IMR-90 (cell line): ENCODE measurements at regions not wholly inside any gene's neighbourhood (a gene's known extent, or its start where the extent isn't known, plus 50 kb on each side); places are given as distances from the start of the nearest gene placed in this dataset.

Experiments
- ATAC-seq: fragments of 200-7000 bp; cut with Tn5 transposase; 2 replicates; pipeline ENCODE4 v1.9.1; 2020; ENCODE audit warnings: low read depth, mild to moderate bottlenecking, moderate library complexity
- BruUV-seq: library from RNA; stranded (reverse); fragments of 400-500 nt; replicated peaks from 2 replicates; lab custom pipeline; 2021; lab: Mats Ljungman, UMichigan
- CTCF ChIA-PET: fragments of 300-600 bp; formaldehyde crosslinking; extraction: SDS; loops from one replicate; lab custom pipeline; 2021; ENCODE audit warnings: antibody characterized with exemption; lab: Yijun Ruan, JAX
- POLR2A ChIA-PET: fragments of 300-600 bp; sonication (Branson Sonifier 250); formaldehyde crosslinking; loops from one replicate; lab custom pipeline; 2022; ENCODE audit warnings: antibody characterized with exemption; ENCODE audit not compliant: unreplicated experiment; lab: Charles Lee
- DNase-seq: peaks from one replicate; pipeline ENCODE4 v3.0.0; 2013
- H2AFZ ChIP-seq: replicated peaks from 2 replicates; pipeline ENCODE3; 2013; ENCODE audit warnings: low read length, mild to moderate bottlenecking; ENCODE audit not compliant: poor library complexity
- H2AK5ac ChIP-seq: 2 replicates; pipeline ENCODE4 v1.6.1; 2013; ENCODE audit warnings: low read depth, low read length, inconsistent platforms
- H2AK9ac ChIP-seq: replicated peaks from 2 replicates; pipeline ENCODE3; 2013; ENCODE audit warnings: mild to moderate bottlenecking, low read depth, low read length, moderate library complexity; ENCODE audit not compliant: poor library complexity
- H2BK120ac ChIP-seq: 2 replicates; pipeline ENCODE4 v1.6.1; 2013; ENCODE audit warnings: low read depth, low read length, inconsistent platforms
- H2BK15ac ChIP-seq: 3 replicates; pipeline ENCODE4 v1.6.1; 2013; ENCODE audit warnings: low read depth, low read length, inconsistent platforms
- H2BK20ac ChIP-seq: 2 replicates; pipeline ENCODE4 v1.6.1; 2013; ENCODE audit warnings: low read depth, mild to moderate bottlenecking, inconsistent platforms, low read length, moderate library complexity
- H2BK5ac ChIP-seq: 2 replicates; pipeline ENCODE4 v1.6.1; 2013; ENCODE audit warnings: mild to moderate bottlenecking, low read depth, low read length, inconsistent platforms; ENCODE audit not compliant: poor library complexity, severe bottlenecking
- H3K14ac ChIP-seq: replicated peaks from 2 replicates; pipeline ENCODE4 v1.6.1; 2013; ENCODE audit warnings: low read depth, low read length, inconsistent platforms
- H3K18ac ChIP-seq: 2 replicates; pipeline ENCODE4 v1.6.1; 2013; ENCODE audit warnings: low read depth, low read length, control low read depth
- H3K23ac ChIP-seq: 2 replicates; pipeline ENCODE4 v1.6.1; 2013; ENCODE audit warnings: low read depth, low read length, inconsistent platforms
- H3K27ac ChIP-seq: 2 replicates; pipeline ENCODE4 v1.5.1; 2013; ENCODE audit warnings: mild to moderate bottlenecking, control low read depth, low read length; ENCODE audit not compliant: insufficient read depth
- H3K27me3 ChIP-seq: 2 replicates; pipeline ENCODE4 v1.6.1; 2013; ENCODE audit warnings: low read length; ENCODE audit not compliant: control insufficient read depth, insufficient read depth
- H3K36me3 ChIP-seq: 2 replicates; pipeline ENCODE4 v1.6.1; 2013; ENCODE audit warnings: low read length, mixed read lengths; ENCODE audit not compliant: control insufficient read depth, insufficient read depth
- H3K4ac ChIP-seq: 2 replicates; pipeline ENCODE4 v1.6.1; 2013; ENCODE audit warnings: low read depth, low read length, inconsistent platforms
- H3K4me1 ChIP-seq: 2 replicates; pipeline ENCODE4 v1.6.1; 2013; ENCODE audit warnings: low read length, mixed read lengths; ENCODE audit not compliant: control insufficient read depth, insufficient read depth
- H3K4me2 ChIP-seq: 2 replicates; pipeline ENCODE4 v1.6.1; 2013; ENCODE audit warnings: low read depth, mild to moderate bottlenecking, control low read depth, low read length, moderate library complexity
- H3K4me3 ChIP-seq: 2 replicates; pipeline ENCODE4 v1.5.1; 2013; ENCODE audit warnings: low read depth, mild to moderate bottlenecking, control low read depth, low read length, moderate library complexity; ENCODE audit not compliant: insufficient read depth
- H3K56ac ChIP-seq: 2 replicates; pipeline ENCODE4 v1.6.1; 2013; ENCODE audit warnings: low read length, inconsistent platforms; ENCODE audit not compliant: insufficient read depth; ENCODE audit errors: extremely low read depth
- H3K79me1 ChIP-seq, 2 experiments: 2 replicates each; pipeline ENCODE4 v1.6.1; 2013; ENCODE audit warnings: low read length in 2 of 2, inconsistent platforms in 1 of 2, low read depth in 1 of 2
- H3K9ac ChIP-seq: 2 replicates; pipeline ENCODE4 v1.6.1; 2013; ENCODE audit warnings: low read depth, low read length, control low read depth
- H3K9me1 ChIP-seq: 2 replicates; pipeline ENCODE4 v1.6.1; 2013; ENCODE audit warnings: low read length, inconsistent platforms; ENCODE audit not compliant: insufficient read depth
- H3K9me3 ChIP-seq: 2 replicates; pipeline ENCODE4 v1.6.1; 2013; ENCODE audit warnings: low read length; ENCODE audit not compliant: control insufficient read depth, insufficient read depth
- H4K20me1 ChIP-seq: 2 replicates; pipeline ENCODE4 v1.6.1; 2013; ENCODE audit warnings: low read length, inconsistent platforms; ENCODE audit not compliant: insufficient read depth
- H4K5ac ChIP-seq: 2 replicates; pipeline ENCODE4 v1.6.1; 2013; ENCODE audit warnings: mild to moderate bottlenecking, low read depth, low read length, control low read depth
- H4K8ac ChIP-seq, 2 experiments: 2 replicates each; pipeline ENCODE4 v1.6.1; 2013; ENCODE audit warnings: low read depth in 2 of 2, low read length in 2 of 2, control low read depth in 1 of 2, inconsistent platforms in 1 of 2
- H4K91ac ChIP-seq: 2 replicates; pipeline ENCODE4 v1.6.1; 2013; ENCODE audit warnings: low read depth, low read length, inconsistent platforms; ENCODE audit not compliant: insufficient read depth
- ELK1 ChIP-seq: fragments of 150-350 bp; IDR thresholded peaks from 2 replicates; pipeline ENCODE4 v1.6.1; 2016; ENCODE audit warnings: low read depth, mild to moderate bottlenecking, low read length, moderate library complexity, borderline replicate concordance
- MAFK ChIP-seq: IDR thresholded peaks from 2 replicates; pipeline ENCODE4 v1.6.1; 2012; ENCODE audit warnings: low read depth, low read length, improper control_type of control experiment
- RCOR1 ChIP-seq: IDR thresholded peaks from 2 replicates; pipeline ENCODE4 v1.6.1; 2012; ENCODE audit warnings: mild to moderate bottlenecking, low read length, improper control_type of control experiment; ENCODE audit not compliant: insufficient replicate concordance
- WGBS, 2 experiments: methylation state at CpG; one replicate each; pipeline versions ENCODE4 v1.1.5 to v1.1.7; 2013; ENCODE audit warnings: missing lambda C conversion rate in 2 of 2; ENCODE audit not compliant: insufficient read length in 1 of 2; ENCODE audit errors: extremely low coverage in 2 of 2; 5-methylcytosine and 5-hydroxymethylcytosine counted together
- dilution Hi-C: fragments of 300-500 bp; cut with HindIII; formaldehyde crosslinking; loops from one replicate; pipeline ENCODE4 v1.14.3; 2018; ENCODE audit warnings: low sequenced_read_pairs; ENCODE audit not compliant: unreplicated experiment
- in situ Hi-C: fragments of 300-500 bp; cut with MboI; formaldehyde crosslinking; loops from 3 replicates; pipeline ENCODE4 v1.14.3; 2019; ENCODE audit warnings: low sequenced_read_pairs, inconsistent platforms, mixed read lengths
- intact Hi-C: fragments of 100-400 bp; cut with micrococcal nuclease; formaldehyde crosslinking; loops from 2 replicates; pipeline ENCODE4 v1.10.0; 2022

GRCh38 chr1:55870106-55870505, 654.9 kb upstream of the USP24 start (continued):
- TF ChIP-seq ELK1 (no peak), MAFK (no peak)

GRCh38 chr1:55869065-55869464, 653.9 kb upstream of the USP24 start:
- H3K4me3 ChIP-seq = no peak overlapping the region
- H3K36me3 ChIP-seq = no peaks in the 10 kb centered on the region
- dilution Hi-C loops = no loop called here
- no peak overlapping the region for H3K27ac ChIP-seq
- no peak overlapping the region for H4K91ac ChIP-seq
- intact Hi-C loops = no loop called here
- H3K56ac ChIP-seq = no peak overlapping the region
- no peak overlapping the region for H4K8ac ChIP-seq
- H3K9me1 ChIP-seq = no peaks in the 10 kb centered on the region
- H3K9me3 ChIP-seq = no peaks in the 10 kb centered on the region
- no peak overlapping the region for H2AK5ac ChIP-seq
- H4K5ac ChIP-seq = no peak overlapping the region
- POLR2A ChIA-PET = no interaction called here
- H3K4ac ChIP-seq = no peak overlapping the region
- H4K20me1 ChIP-seq = no peaks in the 10 kb centered on the region
- 0 out of 2 replicates have a peak overlapping the region, but pooled peaks have one; percentile 29 for H3K18ac ChIP-seq
- no peak overlapping the region for H2AFZ ChIP-seq
- in situ Hi-C loops = no loop called here
- peak overlapping the region; percentile 34; the same call in 1 of the 2 replicates for H2BK20ac ChIP-seq
- TF ChIP-seq RCOR1 = no peak
- ATAC-seq (no peak), DNase-seq (no peak)
- no TSS peak for BruUV-seq
- H2BK120ac ChIP-seq = no peak overlapping the region
- no peak overlapping the region for H3K14ac ChIP-seq
- no peaks in the 10 kb centered on the region for H3K79me1 ChIP-seq
- no peak overlapping the region for H3K9ac ChIP-seq
- no peak overlapping the region for H3K4me2 ChIP-seq
- H2AK9ac ChIP-seq = no peak overlapping the region
- no peak overlapping the region for H2BK15ac ChIP-seq
- CTCF ChIA-PET = interaction anchor here (1.0 kb wide), 1 partner anchor 8 kb away, joined by 4 read pairs; no protein-coding TSS in a partner anchor
- peaks cover 4% of the 10 kb centered on the region for H3K4me1 ChIP-seq
- no peak overlapping the region for H3K23ac ChIP-seq
- H3K27me3 ChIP-seq = no peaks in the 10 kb centered on the region
- WGBS, 2 experiments = no CpG with 5 or more reads among the region's 1 CpG
- no peak overlapping the region for H2BK5ac ChIP-seq
